ENCODE measurements at regions not wholly inside any gene's neighbourhood (a gene's known extent, or its start where the extent isn't known, plus 50 kb on each side); places are given as distances from the start of the nearest gene placed in this dataset.

DNA sequence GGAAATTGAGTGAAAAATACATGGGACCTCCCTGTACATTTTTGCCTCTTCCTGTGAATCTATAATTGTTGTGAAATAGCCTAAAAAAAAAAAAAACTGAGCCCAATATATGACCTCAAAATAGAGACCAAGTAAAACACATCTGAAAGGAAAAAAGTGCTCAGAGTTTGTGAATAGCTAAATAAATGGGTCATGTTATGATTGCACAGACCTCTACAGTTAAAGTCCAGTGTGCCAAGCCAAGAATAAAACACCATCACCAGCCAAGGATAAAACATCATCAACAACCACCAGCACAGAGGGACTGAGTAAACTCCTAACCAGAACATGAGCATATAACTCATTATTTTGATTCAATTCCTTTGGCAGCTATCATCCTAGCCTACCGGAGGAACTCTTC is 115.6 kb upstream of the AGTR1 start:
- H3K27ac ChIP-seq, result no peak overlapping the region
- TF ChIP-seq, protein P1, sequence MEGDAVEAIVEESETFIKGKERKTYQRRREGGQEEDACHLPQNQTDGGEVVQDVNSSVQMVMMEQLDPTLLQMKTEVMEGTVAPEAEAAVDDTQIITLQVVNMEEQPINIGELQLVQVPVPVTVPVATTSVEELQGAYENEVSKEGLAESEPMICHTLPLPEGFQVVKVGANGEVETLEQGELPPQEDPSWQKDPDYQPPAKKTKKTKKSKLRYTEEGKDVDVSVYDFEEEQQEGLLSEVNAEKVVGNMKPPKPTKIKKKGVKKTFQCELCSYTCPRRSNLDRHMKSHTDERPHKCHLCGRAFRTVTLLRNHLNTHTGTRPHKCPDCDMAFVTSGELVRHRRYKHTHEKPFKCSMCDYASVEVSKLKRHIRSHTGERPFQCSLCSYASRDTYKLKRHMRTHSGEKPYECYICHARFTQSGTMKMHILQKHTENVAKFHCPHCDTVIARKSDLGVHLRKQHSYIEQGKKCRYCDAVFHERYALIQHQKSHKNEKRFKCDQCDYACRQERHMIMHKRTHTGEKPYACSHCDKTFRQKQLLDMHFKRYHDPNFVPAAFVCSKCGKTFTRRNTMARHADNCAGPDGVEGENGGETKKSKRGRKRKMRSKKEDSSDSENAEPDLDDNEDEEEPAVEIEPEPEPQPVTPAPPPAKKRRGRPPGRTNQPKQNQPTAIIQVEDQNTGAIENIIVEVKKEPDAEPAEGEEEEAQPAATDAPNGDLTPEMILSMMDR (conservative IDR thresholded peaks at IDR 0.05; ENCODE audit: low read depth), result no peak
- CTCF ChIA-PET, result no interaction called here
- DNase-seq (ENCODE audit: low spot score), result no peak
- POLR2A ChIA-PET (ENCODE audit: low non-redundant PET), result no interaction called here

DNA sequence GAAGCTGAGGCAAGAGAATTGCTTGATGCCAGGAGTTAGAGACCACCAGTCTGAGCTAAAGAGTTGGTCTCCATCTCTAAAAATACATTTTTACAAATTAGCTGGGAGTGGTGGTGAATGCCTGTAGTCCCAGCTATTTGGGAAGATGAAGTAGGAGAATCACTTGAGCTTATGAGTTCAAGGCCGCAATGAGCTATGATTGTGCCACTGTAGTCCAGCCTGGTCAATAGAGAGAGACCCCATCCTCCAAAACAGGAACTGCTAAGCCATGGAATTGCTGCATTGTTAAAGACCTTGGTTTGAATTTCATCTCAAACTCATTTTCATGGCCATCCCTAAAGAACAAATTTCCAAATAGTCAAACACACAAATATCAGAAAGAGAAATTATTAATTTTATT is 113.9 kb upstream of the AGTR1 start:
- CTCF ChIA-PET, result no interaction called here
- TF ChIP-seq, protein P1 (conservative IDR thresholded peaks at IDR 0.05; ENCODE audit: low read depth), result no peak
- no peak for DNase-seq (ENCODE audit: low spot score)
- no peak overlapping the region for H3K27ac ChIP-seq
- POLR2A ChIA-PET (ENCODE audit: low non-redundant PET), result no interaction called here

DNA sequence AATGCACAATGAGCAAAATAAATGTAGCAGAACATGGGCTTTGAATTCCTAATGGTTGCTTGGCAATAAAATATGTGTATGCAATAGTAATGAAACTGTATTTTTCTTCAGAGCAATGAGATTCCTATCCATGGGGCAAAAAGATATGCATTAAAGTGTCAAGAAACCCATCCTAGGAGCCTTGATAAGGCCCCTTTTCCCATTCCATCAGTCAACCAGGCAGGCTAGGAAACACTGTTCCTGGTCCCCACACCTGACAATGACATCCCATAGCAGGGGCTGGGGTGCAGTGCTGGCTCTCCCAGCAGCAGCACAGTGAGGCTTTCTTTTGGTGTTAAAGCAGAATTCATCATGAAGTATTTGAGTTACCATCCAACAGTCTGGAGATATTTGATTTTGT is 113.3 kb upstream of the AGTR1 start:
- CTCF ChIA-PET, result no interaction called here
- TF ChIP-seq, protein P1 (conservative IDR thresholded peaks at IDR 0.05; ENCODE audit: low read depth), result no peak
- no peak overlapping the region for H3K27ac ChIP-seq
- DNase-seq (ENCODE audit: low spot score), result no peak
- POLR2A ChIA-PET (ENCODE audit: low non-redundant PET), result no interaction called here

DNA sequence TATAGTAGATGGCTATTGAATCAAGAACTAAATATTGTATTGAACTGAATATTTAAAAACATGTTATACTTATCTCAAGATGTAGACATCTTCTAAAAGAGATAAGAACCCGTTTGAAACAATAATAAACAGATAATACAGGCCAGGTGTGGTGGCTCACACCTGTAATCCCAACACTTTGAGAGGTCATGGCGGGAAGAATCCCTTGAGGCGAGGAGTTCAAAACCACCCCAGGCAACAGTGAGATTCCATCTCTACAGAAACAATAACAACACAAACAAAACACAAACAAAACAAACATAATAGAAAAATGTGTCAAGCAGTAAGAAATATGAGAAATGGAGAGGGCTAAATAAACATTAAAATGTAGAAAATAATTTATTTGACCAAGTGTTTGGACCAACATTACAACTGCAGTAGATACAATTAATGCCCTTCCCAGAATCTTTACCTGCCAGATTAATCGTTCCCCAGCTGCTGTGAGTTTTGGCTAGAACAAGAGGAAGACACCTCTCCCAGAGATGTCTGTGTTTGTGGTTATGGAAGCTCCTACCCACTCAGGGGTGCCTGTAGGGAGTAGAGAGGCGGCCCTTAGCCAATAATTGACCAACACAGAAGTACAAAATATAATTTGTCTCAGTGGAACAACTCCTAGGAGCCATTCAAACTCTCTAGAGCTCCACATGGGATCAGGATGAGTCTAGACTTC is 111.9 kb upstream of the AGTR1 start:
- no peak for DNase-seq (ENCODE audit: low spot score)
- TF ChIP-seq, protein P1 (conservative IDR thresholded peaks at IDR 0.05; ENCODE audit: low read depth), result no peak
- no peak overlapping the region for H3K27ac ChIP-seq
- CTCF ChIA-PET, result no interaction called here
- POLR2A ChIA-PET (ENCODE audit: low non-redundant PET), result no interaction called here

DNA sequence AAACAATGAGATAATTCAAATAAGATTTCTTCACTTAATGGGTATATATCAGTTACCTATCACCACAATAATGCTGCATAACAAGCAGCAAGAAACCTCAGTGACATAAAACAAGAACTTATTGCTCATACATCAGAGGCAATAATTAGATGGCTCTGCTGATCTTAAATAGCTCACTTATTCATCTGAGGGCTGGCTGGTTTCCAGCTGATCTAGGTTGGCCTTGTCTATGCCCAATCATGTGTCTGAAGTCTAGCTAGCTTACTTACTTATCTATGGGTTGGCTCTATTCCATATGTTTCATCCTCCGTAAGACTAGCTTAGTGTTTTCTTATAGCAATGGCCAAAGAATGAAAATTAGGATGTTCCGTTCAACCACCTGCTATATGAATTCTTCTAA is 109.4 kb upstream of the AGTR1 start:
- DNase-seq (ENCODE audit: low spot score), result no peak
- TF ChIP-seq, protein P1 (conservative IDR thresholded peaks at IDR 0.05; ENCODE audit: low read depth), result no peak
- no peak overlapping the region for H3K27ac ChIP-seq
- ChIA-PET CTCF (no interaction called here), POLR2A (ENCODE audit: low non-redundant PET) (no interaction called here)

DNA sequence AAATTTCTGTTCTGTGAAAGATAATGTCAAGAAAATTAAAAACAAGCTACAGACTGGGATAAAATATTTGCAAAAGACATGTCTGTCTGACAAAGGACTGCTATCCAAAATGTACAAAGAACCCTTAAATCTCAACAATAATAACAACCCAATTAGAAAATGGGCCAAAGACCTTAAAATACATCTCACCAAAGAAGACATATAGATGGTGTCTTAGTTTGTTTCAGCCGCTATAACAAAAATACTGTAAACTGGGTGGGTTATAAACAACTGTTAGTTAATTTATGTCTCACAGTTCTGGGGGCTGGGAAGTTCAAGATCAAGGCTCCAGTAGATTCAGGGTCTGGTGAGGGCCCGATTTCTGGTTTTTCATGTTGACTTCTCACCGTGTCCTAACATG is 106.2 kb upstream of the AGTR1 start:
- CTCF ChIA-PET, result no interaction called here
- no peak overlapping the region for H3K27ac ChIP-seq
- no peak for DNase-seq (ENCODE audit: low spot score)
- POLR2A ChIA-PET (ENCODE audit: low non-redundant PET), result no interaction called here
- TF ChIP-seq, protein P1 (conservative IDR thresholded peaks at IDR 0.05; ENCODE audit: low read depth), result no peak

Measured in RWPE1 (cell line).